Stomach smooth muscle (tissue), 2 donors: ENCODE measurements at regions not wholly inside any gene's neighbourhood (a gene's known extent, or its start where the extent isn't known, plus 50 kb on each side); places are given as distances from the start of the nearest gene placed in this dataset.
"Not testable (repeated sequence)": the region's sequence is repeated elsewhere in the genome, so short reads cannot be mapped to it uniquely, and the experiment has no call there.

Experiments used
- H3K27ac ChIP-seq: one replicate; pipeline ENCODE4 v1.7.0; 2013; ENCODE audit warnings: mild to moderate bottlenecking, low read length, inconsistent platforms
- H3K27me3 ChIP-seq, 2 donors: one replicate each; pipeline ENCODE4 v1.7.0; 2013; ENCODE audit warnings: low read length in 2 of 2; ENCODE audit not compliant: insufficient read depth in 2 of 2, control insufficient read depth in 1 of 2
- H3K36me3 ChIP-seq, 2 donors: one replicate each; pipeline ENCODE4 v1.7.0; 2013; ENCODE audit warnings: low read length in 2 of 2; ENCODE audit not compliant: control insufficient read depth in 2 of 2, insufficient read depth in 2 of 2
- H3K4me1 ChIP-seq: one replicate; pipeline ENCODE4 v1.7.0; 2013; ENCODE audit warnings: low read length; ENCODE audit not compliant: control insufficient read depth, insufficient read depth
- H3K4me3 ChIP-seq, 2 donors: one replicate each; pipeline ENCODE4 v1.7.0; 2013; ENCODE audit warnings: low read length in 2 of 2
- H3K9ac ChIP-seq, 2 donors: one replicate each; pipeline ENCODE4 v1.7.0; 2013; ENCODE audit warnings: low read length in 2 of 2, mild to moderate bottlenecking in 1 of 2
- H3K9me3 ChIP-seq, 2 donors: one replicate each; pipeline ENCODE4 v1.7.0; 2013; ENCODE audit warnings: low read length in 2 of 2; ENCODE audit not compliant: control insufficient read depth in 2 of 2
- donor health status: healthy.
- donor health status: Pancreatic carcinoma.

- no peak overlapping the region for H3K4me3 ChIP-seq
- no peaks in the 10 kb centered on the region for H3K4me1 ChIP-seq
- no peaks in the 10 kb centered on the region for H3K27me3 ChIP-seq
- H3K9me3 ChIP-seq = peaks cover 0 to 2% of the 10 kb centered on the region in 2 donors
- no peak overlapping the region for H3K27ac ChIP-seq
- H3K36me3 ChIP-seq = no peaks in the 10 kb centered on the region
- no peak overlapping the region for H3K9ac ChIP-seq
Measured at GRCh38 chr11:96967616-96968015, 577.8 kb downstream of the JRKL start.

DNA sequence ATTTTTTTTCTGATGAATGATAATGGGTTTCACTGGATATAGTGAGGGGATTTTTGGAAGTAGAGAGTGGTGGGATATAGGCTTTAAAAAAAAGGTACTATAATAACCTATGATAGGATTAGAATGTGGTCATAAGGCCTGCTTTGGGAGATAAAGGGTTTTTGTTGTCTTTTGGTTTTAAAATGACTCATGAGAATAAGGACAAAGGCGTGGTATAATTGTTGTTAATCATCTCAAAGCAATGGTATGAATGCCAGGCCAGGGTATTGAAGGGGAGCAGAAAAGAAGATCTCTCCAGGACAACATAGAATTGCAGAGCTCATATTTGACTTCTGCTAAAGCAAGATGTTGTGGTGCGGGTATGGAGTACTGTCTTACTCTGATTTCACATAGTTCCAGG lies 579.4 kb downstream of the JRKL start:
- no peak overlapping the region for H3K4me3 ChIP-seq
- H3K27ac ChIP-seq = no peak overlapping the region
- peaks cover 0 to 2% of the 10 kb centered on the region in 2 donors for H3K9me3 ChIP-seq
- H3K36me3 ChIP-seq = no peaks in the 10 kb centered on the region
- no peaks in the 10 kb centered on the region for H3K27me3 ChIP-seq
- no peak overlapping the region for H3K9ac ChIP-seq
- H3K4me1 ChIP-seq = no peaks in the 10 kb centered on the region

GRCh38 chr11:96978751-96979150 lies 588.9 kb downstream of the JRKL start:
- no peaks in the 10 kb centered on the region for H3K36me3 ChIP-seq
- no peaks in the 10 kb centered on the region for H3K4me1 ChIP-seq
- no peak overlapping the region for H3K27ac ChIP-seq
- H3K9ac ChIP-seq = no peak overlapping the region
- H3K4me3 ChIP-seq = no peak overlapping the region
- no peaks in the 10 kb centered on the region for H3K9me3 ChIP-seq
- H3K27me3 ChIP-seq = no peaks in the 10 kb centered on the region

GRCh38 chr11:96986516-96986915 lies 596.7 kb downstream of the JRKL start:
- H3K9ac ChIP-seq = no peak overlapping the region

DNA sequence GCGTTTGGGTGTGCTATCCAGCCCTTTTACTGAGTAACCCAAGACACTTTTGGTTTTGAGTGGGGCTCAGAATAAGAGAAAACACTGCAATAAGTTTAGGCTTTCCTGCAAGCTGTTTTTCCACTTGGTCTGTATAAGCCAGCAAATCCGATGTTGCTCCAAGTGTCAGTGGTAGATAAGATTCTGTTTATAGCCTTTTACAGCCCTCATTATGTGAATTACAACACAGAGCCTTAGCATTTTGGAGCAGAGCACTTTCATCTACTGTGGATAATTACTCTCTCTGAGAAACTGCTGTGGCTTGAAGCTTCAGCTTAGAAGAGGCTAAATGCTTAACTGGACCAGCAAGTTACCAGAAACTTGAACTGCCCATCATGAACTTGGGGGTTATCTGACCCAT lies 601.1 kb downstream of the JRKL start:
- no peaks in the 10 kb centered on the region for H3K27me3 ChIP-seq
- no peak overlapping the region for H3K27ac ChIP-seq
- H3K36me3 ChIP-seq = no peaks in the 10 kb centered on the region
- no peaks in the 10 kb centered on the region for H3K9me3 ChIP-seq
- no peak overlapping the region for H3K9ac ChIP-seq
- no peaks in the 10 kb centered on the region for H3K4me1 ChIP-seq
- H3K4me3 ChIP-seq = no peak overlapping the region

More at GRCh38 chr11:96986516-96986915, 596.7 kb downstream of the JRKL start:
- Histone ChIP-seq H3K4me1 (no peaks in the 10 kb centered on the region), H3K36me3 (no peaks in the 10 kb centered on the region), H3K27ac (no peak overlapping the region), H3K4me3 (no peak overlapping the region), H3K9me3 (no peaks in the 10 kb centered on the region), H3K27me3 (no peaks in the 10 kb centered on the region)

- no peaks in the 10 kb centered on the region for H3K9me3 ChIP-seq
Measured at GRCh38 chr11:97000481-97000880, 610.7 kb downstream of the JRKL start.

GRCh38 chr11:97007283-97007682 lies 617.5 kb downstream of the JRKL start:
- no peaks in the 10 kb centered on the region for H3K36me3 ChIP-seq
- no peak overlapping the region for H3K27ac ChIP-seq
- H3K4me1 ChIP-seq = no peaks in the 10 kb centered on the region
- H3K4me3 ChIP-seq = no peak overlapping the region
- no peaks in the 10 kb centered on the region for H3K9me3 ChIP-seq
- no peaks in the 10 kb centered on the region for H3K27me3 ChIP-seq
- H3K9ac ChIP-seq = no peak overlapping the region

More at GRCh38 chr11:97000481-97000880, 610.7 kb downstream of the JRKL start:
- no peak overlapping the region for H3K4me3 ChIP-seq
- H3K27me3 ChIP-seq = no peaks in the 10 kb centered on the region
- H3K27ac ChIP-seq = no peak overlapping the region
- H3K9ac ChIP-seq = no peak overlapping the region
- no peaks in the 10 kb centered on the region for H3K36me3 ChIP-seq
- H3K4me1 ChIP-seq = no peaks in the 10 kb centered on the region

DNA sequence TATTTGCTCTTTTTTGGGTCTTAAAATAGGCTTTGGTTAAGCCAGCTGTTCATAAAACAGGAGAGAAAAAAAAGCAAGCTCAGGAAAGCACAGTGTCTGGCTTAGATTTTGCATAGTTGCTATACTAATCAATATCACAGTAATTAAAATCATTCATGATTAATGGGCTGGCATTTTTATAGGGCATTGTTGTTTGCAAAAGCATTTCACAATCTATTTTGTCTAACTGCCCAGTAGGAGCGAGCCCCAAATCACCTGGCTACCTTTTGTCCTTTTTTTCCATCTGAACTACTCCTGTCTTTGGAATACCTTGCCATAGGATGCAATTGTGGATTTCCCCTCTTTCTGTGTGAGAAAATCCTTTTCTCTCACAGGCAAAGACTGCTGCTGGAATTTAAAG lies 619.8 kb downstream of the JRKL start:
- Histone ChIP-seq H3K27me3 (no peaks in the 10 kb centered on the region), H3K9ac (no peak overlapping the region), H3K4me1 (no peaks in the 10 kb centered on the region), H3K4me3 (no peak overlapping the region), H3K9me3 (no peaks in the 10 kb centered on the region), H3K36me3 (no peaks in the 10 kb centered on the region), H3K27ac (no peak overlapping the region)

DNA sequence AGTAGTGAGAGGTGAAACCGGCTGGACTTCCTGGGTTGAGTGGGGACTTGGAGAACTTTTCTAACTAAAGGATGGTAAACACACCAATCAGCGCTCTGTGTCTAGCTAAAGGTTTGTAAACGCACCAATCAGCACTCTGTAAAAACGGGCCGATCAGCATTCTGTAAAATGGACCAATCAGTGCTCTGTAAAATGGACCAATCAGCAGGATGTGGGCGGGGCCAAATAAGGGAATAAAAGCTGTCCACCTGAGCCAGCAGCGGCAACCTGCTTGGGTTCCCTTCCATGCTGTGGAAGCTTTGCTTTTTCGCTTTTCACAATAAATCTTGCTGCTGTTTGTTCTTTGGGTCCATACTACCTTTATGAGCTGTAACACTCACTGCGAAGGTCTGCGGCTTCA lies 621.2 kb downstream of the JRKL start:
- H3K36me3 ChIP-seq, H3K27ac ChIP-seq, H3K4me1 ChIP-seq, H3K9ac ChIP-seq, H3K27me3 ChIP-seq, H3K9me3 ChIP-seq, H3K4me3 ChIP-seq: not testable (repeated sequence)

- Histone ChIP-seq H3K27me3 (no peaks in the 10 kb centered on the region), H3K4me1 (no peaks in the 10 kb centered on the region), H3K27ac (no peak overlapping the region), H3K9me3 (no peaks in the 10 kb centered on the region), H3K4me3 (no peak overlapping the region), H3K36me3 (no peaks in the 10 kb centered on the region), H3K9ac (no peak overlapping the region)
Measured at GRCh38 chr11:97015327-97015726, 625.5 kb downstream of the JRKL start.

DNA sequence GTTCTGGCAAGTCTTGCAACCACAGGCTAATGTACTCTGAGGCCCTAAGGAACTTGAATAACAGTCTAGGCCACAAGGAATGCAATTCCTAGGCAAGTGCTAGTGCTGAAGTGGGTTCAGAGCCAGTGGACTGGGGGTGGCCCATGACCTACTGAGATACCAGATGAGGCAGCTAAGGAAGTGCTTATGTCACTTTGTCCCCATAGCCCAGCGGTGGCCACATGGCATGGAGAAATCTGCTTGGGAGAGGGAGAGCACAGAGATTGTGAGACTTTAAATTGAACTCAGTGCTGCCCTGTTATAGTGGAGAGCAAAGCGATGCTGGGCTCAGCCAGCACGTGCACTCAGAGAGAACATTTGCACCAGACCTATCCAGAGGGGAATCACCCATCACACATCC lies 629.5 kb downstream of the JRKL start:
- Histone ChIP-seq H3K27me3 (no peaks in the 10 kb centered on the region), H3K9me3 (no peaks in the 10 kb centered on the region), H3K9ac (no peak overlapping the region), H3K4me3 (no peak overlapping the region), H3K36me3 (no peaks in the 10 kb centered on the region), H3K4me1 (no peaks in the 10 kb centered on the region), H3K27ac (no peak overlapping the region)
